Chondrocyte (in vitro differentiated cells): ENCODE measurements at regions not wholly inside any gene's neighbourhood (a gene's known extent, or its start where the extent isn't known, plus 50 kb on each side); places are given as distances from the start of the nearest gene placed in this dataset.

ENCODE experiments used
- DNase-seq: peaks from one replicate; pipeline ENCODE4 v3.0.0; 2021; ENCODE audit warnings: mixed read lengths, low spot score
- H3K27ac Mint-ChIP-seq: one replicate; pipeline ENCODE4 v1.8.0; 2021; ENCODE audit warnings: mild to moderate bottlenecking, moderate library complexity, mixed read lengths; ENCODE audit not compliant: unreplicated experiment
- H3K27me3 Mint-ChIP-seq: 2 replicates; pipeline ENCODE4 v1.8.0; 2021; ENCODE audit warnings: low read depth, mixed read lengths
- H3K36me3 Mint-ChIP-seq: 2 replicates; pipeline ENCODE4 v1.8.0; 2021; ENCODE audit warnings: low read depth, mixed read lengths
- H3K4me1 Mint-ChIP-seq: 2 replicates; pipeline ENCODE4 v1.8.0; 2021; ENCODE audit warnings: low read depth, mild to moderate bottlenecking, mixed read lengths
- H3K4me3 Mint-ChIP-seq: one replicate; pipeline ENCODE4 v1.8.0; 2021; ENCODE audit warnings: mild to moderate bottlenecking, moderate library complexity, mixed read lengths; ENCODE audit not compliant: unreplicated experiment
- H3K9me3 Mint-ChIP-seq: 2 replicates; pipeline ENCODE4 v1.8.0; 2021; ENCODE audit warnings: low read depth, mixed read lengths
- CTCF ChIP-seq: fragments of 200-600 bp; sonication (generic); IDR thresholded peaks from 2 replicates; pipeline ENCODE4 v1.5.0; 2021; ENCODE audit warnings: antibody characterized with exemption, mild to moderate bottlenecking, moderate library complexity

GRCh38 chr4:41334182-41334581 lies 77.5 kb downstream of the UCHL1 start:
- H3K27ac Mint-ChIP-seq = no peak overlapping the region

GRCh38 chr4:41339812-41340809 lies 83.4 kb downstream of the UCHL1 start:
- H3K27ac Mint-ChIP-seq = no peak overlapping the region

More at GRCh38 chr4:41334182-41334581, 77.5 kb downstream of the UCHL1 start:
- Mint-ChIP-seq H3K27me3 (peaks cover 5% of the 10 kb centered on the region), H3K36me3 (no peaks in the 10 kb centered on the region), H3K4me1 (peaks cover 7% of the 10 kb centered on the region), H3K4me3 (no peak overlapping the region), H3K9me3 (no peaks in the 10 kb centered on the region)
- TF ChIP-seq CTCF = no peak
- no peak for DNase-seq

GRCh38 chr4:41346306-41347061 lies 89.8 kb downstream of the UCHL1 start:
- peak overlapping the region; percentile 23 for H3K27ac Mint-ChIP-seq
- no peak overlapping the region for H3K4me3 Mint-ChIP-seq

More at GRCh38 chr4:41339812-41340809, 83.4 kb downstream of the UCHL1 start:
- no peaks in the 10 kb centered on the region for H3K36me3 Mint-ChIP-seq
- H3K9me3 Mint-ChIP-seq = peaks cover 4% of the 10 kb centered on the region
- no peaks in the 10 kb centered on the region for H3K27me3 Mint-ChIP-seq
- no peak for DNase-seq
- no peak overlapping the region for H3K4me3 Mint-ChIP-seq
- TF ChIP-seq CTCF = peak; percentile 70
- H3K4me1 Mint-ChIP-seq = peaks cover 8% of the 10 kb centered on the region

GRCh38 chr4:41349021-41349420 lies 92.3 kb downstream of the UCHL1 start:
- TF ChIP-seq CTCF = no peak
- peaks cover 19% of the 10 kb centered on the region for H3K27me3 Mint-ChIP-seq
- DNase-seq = no peak
- H3K4me1 Mint-ChIP-seq = peaks cover 7% of the 10 kb centered on the region
- peaks cover 9% of the 10 kb centered on the region for H3K9me3 Mint-ChIP-seq
- H3K36me3 Mint-ChIP-seq = no peaks in the 10 kb centered on the region
- no peak overlapping the region for H3K4me3 Mint-ChIP-seq
- no peak overlapping the region for H3K27ac Mint-ChIP-seq

More at GRCh38 chr4:41346306-41347061, 89.8 kb downstream of the UCHL1 start:
- Mint-ChIP-seq H3K36me3 (no peaks in the 10 kb centered on the region), H3K4me1 (peaks cover 7% of the 10 kb centered on the region), H3K27me3 (peaks cover 9% of the 10 kb centered on the region), H3K9me3 (peaks cover 9% of the 10 kb centered on the region)
- TF ChIP-seq CTCF = no peak
- no peak for DNase-seq
